Left ventricle myocardium inferior (tissue), 1 donor: ENCODE measurements at regions not wholly inside any gene's neighbourhood (a gene's known extent, or its start where the extent isn't known, plus 50 kb on each side); places are given as distances from the start of the nearest gene placed in this dataset.
"Not testable (repeated sequence)": the region's sequence is repeated elsewhere in the genome, so short reads cannot be mapped to it uniquely, and the experiment has no call there.

ENCODE experiments used
- DNase-seq: peaks from one replicate; pipeline ENCODE4 v3.0.0-alpha.2; 2020
- H3K27ac ChIP-seq: fragments of 200-600 bp; replicated peaks from 2 replicates; pipeline ENCODE4 v1.8.0; 2021
- H3K27me3 ChIP-seq: fragments of 200-600 bp; 2 replicates; pipeline ENCODE4 v1.8.0; 2021; ENCODE audit warnings: low read depth
- H3K36me3 ChIP-seq: fragments of 200-600 bp; 2 replicates; pipeline ENCODE4 v1.8.0; 2021
- H3K4me1 ChIP-seq: fragments of 200-600 bp; 2 replicates; pipeline ENCODE4 v1.8.0; 2021
- H3K4me3 ChIP-seq: fragments of 200-600 bp; 2 replicates; pipeline ENCODE4 v1.8.0; 2021; ENCODE audit warnings: mild to moderate bottlenecking, moderate library complexity
- H3K9me3 ChIP-seq: fragments of 200-600 bp; replicated peaks from 2 replicates; pipeline ENCODE4 v1.8.0; 2021
- intact Hi-C: fragments of 100-400 bp; cut with micrococcal nuclease; formaldehyde crosslinking; loops from one replicate; pipeline ENCODE4 v1.11.0; 2022
- TF ChIP-seq, protein P1 (sequence below): fragments of 200-600 bp; IDR thresholded peaks from 2 replicates; pipeline ENCODE4 v1.8.0; 2021; ENCODE audit warnings: antibody characterized with exemption, mild to moderate bottlenecking, borderline replicate concordance
- donor health status: DM: no; HTN: yes; CAD: no; lungs with severe emphysema.

DNA sequence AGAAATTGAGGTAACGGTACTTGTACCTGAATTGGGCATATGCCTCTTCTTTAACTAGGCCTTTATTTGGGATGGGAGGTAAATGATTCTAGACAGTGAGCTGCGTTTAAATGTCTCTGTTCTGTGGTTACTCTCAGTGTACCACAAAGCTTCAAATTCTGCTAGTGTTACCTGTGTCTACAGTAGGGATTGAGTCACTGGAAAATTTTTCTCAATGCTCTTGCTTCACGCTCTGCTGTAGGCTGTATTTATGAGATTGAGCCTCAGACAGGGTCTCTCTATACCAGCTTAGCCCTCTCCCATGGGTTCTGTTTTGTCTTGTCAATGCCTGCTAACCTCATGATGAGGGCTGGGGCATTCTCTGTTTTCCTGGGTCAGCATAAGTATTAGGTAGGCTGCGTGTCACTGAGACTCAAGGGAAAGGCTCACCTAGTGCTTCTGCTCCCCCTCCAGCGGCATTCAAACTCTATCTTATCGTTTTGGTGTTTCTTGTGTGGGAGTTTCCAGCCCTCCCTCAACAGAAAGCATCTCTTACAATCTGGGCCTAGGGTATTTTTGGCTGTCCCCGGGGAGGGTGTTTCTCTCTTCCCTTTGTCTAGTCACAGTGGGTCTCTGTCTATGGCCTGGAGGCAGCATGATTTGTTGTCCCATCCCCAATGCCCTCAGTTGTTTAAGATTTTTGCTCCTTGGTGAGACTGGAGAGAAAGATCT, 285.8 kb downstream of the ADGRD1 start:
- no peak for DNase-seq
- no peak overlapping the region for H3K27ac ChIP-seq
- peaks cover 16% of the 10 kb centered on the region for H3K27me3 ChIP-seq
- peaks cover 7% of the 10 kb centered on the region for H3K9me3 ChIP-seq
- TF ChIP-seq, protein P1, sequence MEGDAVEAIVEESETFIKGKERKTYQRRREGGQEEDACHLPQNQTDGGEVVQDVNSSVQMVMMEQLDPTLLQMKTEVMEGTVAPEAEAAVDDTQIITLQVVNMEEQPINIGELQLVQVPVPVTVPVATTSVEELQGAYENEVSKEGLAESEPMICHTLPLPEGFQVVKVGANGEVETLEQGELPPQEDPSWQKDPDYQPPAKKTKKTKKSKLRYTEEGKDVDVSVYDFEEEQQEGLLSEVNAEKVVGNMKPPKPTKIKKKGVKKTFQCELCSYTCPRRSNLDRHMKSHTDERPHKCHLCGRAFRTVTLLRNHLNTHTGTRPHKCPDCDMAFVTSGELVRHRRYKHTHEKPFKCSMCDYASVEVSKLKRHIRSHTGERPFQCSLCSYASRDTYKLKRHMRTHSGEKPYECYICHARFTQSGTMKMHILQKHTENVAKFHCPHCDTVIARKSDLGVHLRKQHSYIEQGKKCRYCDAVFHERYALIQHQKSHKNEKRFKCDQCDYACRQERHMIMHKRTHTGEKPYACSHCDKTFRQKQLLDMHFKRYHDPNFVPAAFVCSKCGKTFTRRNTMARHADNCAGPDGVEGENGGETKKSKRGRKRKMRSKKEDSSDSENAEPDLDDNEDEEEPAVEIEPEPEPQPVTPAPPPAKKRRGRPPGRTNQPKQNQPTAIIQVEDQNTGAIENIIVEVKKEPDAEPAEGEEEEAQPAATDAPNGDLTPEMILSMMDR: no peak
- H3K4me3 ChIP-seq: no peak overlapping the region
- no peaks in the 10 kb centered on the region for H3K36me3 ChIP-seq
- intact Hi-C loops: no loop called here
- H3K4me1 ChIP-seq: no peaks in the 10 kb centered on the region

DNA sequence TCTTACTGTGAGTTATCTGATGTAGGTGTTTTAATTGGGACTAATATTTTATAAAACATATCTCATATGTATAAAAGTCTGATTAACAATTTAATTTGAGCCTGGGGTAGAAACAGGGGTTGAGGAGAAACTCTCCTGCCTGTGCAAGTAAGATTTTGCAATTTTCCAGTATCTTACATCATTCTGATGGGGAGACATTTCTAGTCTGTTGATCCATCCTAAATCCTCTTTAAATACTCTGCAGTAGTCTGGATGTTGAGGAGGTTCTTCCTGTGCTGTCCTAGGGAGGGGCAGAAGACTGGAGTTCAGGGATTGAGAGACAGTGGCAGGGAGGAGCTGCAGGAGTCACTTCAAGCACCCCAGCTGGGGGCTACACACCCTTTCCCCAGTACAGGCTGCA, 287.8 kb downstream of the ADGRD1 start:
- no peaks in the 10 kb centered on the region for H3K36me3 ChIP-seq
- intact Hi-C loops: no loop called here
- no peaks in the 10 kb centered on the region for H3K4me1 ChIP-seq
- H3K27ac ChIP-seq: no peak overlapping the region
- TF ChIP-seq, protein P1: no peak
- H3K27me3 ChIP-seq: peaks cover 25% of the 10 kb centered on the region
- DNase-seq: no peak
- no peak overlapping the region for H3K4me3 ChIP-seq
- peaks cover 7% of the 10 kb centered on the region for H3K9me3 ChIP-seq

GRCh38 chr12:131242741-131243496, 289.2 kb downstream of the ADGRD1 start:
- TF ChIP-seq, protein P1: no peak
- H3K27me3 ChIP-seq: peaks cover 21% of the 10 kb centered on the region
- no peak for DNase-seq
- intact Hi-C loops: no loop called here
- no peaks in the 10 kb centered on the region for H3K4me1 ChIP-seq
- no peak overlapping the region for H3K4me3 ChIP-seq
- H3K9me3 ChIP-seq: peaks cover 7% of the 10 kb centered on the region
- H3K36me3 ChIP-seq: no peaks in the 10 kb centered on the region
- no peak overlapping the region for H3K27ac ChIP-seq

DNA sequence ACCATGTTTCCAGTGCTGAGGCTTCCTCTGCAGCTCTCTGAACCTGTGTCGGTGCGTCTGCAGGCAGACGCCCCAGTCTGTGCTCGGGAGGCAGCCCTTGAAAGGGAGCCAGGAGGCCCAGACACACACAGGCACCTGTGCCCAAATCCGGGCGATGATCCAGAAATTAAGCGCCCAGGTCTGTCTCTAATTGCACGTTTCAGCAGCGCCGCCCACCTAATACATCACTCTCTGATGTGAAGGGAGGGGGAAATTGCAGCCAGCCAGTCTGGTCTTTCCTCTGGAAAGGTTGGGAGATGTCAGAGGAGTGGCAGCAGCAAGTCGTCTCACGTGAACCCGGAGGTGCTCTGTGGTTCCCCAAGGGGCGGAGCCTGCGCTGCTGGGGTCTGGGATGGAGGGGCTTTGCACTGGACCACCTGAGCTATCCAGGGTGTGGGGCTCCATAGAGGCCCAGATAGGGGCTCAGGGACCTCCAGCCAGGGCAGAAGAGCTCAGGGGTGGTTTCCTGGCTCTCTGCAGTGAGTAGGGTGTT, 290.5 kb downstream of the ADGRD1 start:
- H3K4me3 ChIP-seq, H3K27ac ChIP-seq, H3K36me3 ChIP-seq, H3K4me1 ChIP-seq, DNase-seq, intact Hi-C loops, H3K9me3 ChIP-seq: not testable (repeated sequence)
- peaks cover 34% of the 10 kb centered on the region for H3K27me3 ChIP-seq

DNA sequence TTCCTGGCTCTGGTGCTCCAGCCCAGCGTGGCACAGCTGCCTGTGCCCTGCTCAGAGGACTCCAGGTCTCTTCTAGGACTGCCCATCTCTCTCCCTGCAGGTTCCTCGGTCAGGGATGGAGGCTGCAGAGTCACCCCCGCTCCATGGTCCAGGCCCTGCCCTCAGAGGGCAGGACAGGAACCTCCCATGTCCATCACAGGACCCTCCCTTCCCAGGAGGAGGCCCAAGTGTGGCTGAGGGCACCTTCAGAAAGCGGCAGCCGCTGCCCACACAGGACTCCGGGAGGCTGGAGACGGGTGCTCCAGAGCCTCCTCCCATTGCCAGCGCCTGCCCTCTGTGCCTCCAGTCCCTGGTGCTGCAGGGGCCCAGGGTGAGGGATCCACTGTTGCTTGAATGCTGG, 291.5 kb downstream of the ADGRD1 start:
- H3K9me3 ChIP-seq, H3K36me3 ChIP-seq, H3K4me3 ChIP-seq, DNase-seq, H3K4me1 ChIP-seq, intact Hi-C loops, H3K27ac ChIP-seq: not testable (repeated sequence)
- H3K27me3 ChIP-seq: peaks cover 36% of the 10 kb centered on the region

GRCh38 chr12:131245564-131246355, 292.1 kb downstream of the ADGRD1 start:
- H3K27me3 ChIP-seq: peaks cover 36% of the 10 kb centered on the region
- no peak for DNase-seq
- H3K36me3 ChIP-seq: no peaks in the 10 kb centered on the region
- H3K4me3 ChIP-seq: no peak overlapping the region
- TF ChIP-seq, protein P1: no peak
- H3K4me1 ChIP-seq: peaks cover 7% of the 10 kb centered on the region
- H3K27ac ChIP-seq: no peak overlapping the region
- intact Hi-C loops: no loop called here
- peaks cover 7% of the 10 kb centered on the region for H3K9me3 ChIP-seq

DNA sequence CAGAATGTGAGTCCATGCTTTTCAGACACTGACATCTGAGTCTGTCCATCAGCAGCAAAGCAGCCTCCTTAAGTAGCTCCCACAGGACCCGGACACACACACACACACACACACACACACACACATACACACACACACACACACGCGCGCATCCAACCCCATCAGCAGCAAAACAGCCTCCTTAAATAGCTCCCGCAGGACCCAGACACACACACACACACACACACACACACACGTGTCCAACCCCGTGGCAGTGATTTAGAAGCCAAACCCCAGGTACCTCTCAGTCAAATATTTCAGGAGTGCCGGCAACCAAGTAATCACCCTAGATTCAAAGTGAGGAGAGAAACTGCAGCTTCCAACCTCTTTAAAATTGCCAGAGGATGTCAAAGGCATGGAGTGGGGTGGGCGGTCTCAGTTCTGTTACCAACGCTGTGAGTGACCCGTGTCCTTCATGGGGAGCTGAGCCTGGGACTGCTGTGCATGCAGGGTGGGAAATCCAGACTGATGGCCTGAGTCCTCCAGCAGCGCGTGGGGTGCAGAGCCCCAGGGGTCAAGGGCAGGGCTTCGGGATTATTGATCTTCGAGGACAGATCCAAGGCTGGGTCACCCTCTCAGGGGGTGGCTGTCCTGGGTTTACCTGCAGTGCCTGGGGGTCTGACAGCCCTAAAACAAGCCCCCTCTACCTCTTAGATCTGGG, 293.5 kb downstream of the ADGRD1 start:
- intact Hi-C loops, H3K27ac ChIP-seq, H3K36me3 ChIP-seq, H3K9me3 ChIP-seq, H3K4me3 ChIP-seq, H3K4me1 ChIP-seq, DNase-seq: not testable (repeated sequence)
- H3K27me3 ChIP-seq: peaks cover 46% of the 10 kb centered on the region

GRCh38 chr12:131247875-131248274, 294.2 kb downstream of the ADGRD1 start:
- intact Hi-C loops, H3K4me3 ChIP-seq, H3K36me3 ChIP-seq, H3K27ac ChIP-seq, DNase-seq, H3K9me3 ChIP-seq, H3K4me1 ChIP-seq: not testable (repeated sequence)
- H3K27me3 ChIP-seq: peaks cover 46% of the 10 kb centered on the region
